Glutamatergic neuron (in vitro differentiated cells): ENCODE measurements at regions not wholly inside any gene's neighbourhood (a gene's known extent, or its start where the extent isn't known, plus 50 kb on each side); places are given as distances from the start of the nearest gene placed in this dataset.

Source experiments
- DNase-seq: peaks from one replicate; pipeline ENCODE4 v3.0.0; 2022
- H3K27ac Mint-ChIP-seq: one replicate; pipeline ENCODE4 v1.8.0; 2020; ENCODE audit warnings: mild to moderate bottlenecking, mixed read lengths, inconsistent platforms; ENCODE audit not compliant: unreplicated experiment
- H3K27me3 Mint-ChIP-seq: one replicate; pipeline ENCODE4 v1.8.0; 2020; ENCODE audit warnings: mild to moderate bottlenecking, moderate library complexity, mixed read lengths, inconsistent platforms; ENCODE audit not compliant: unreplicated experiment
- H3K36me3 Mint-ChIP-seq: one replicate; pipeline ENCODE4 v1.8.0; 2020; ENCODE audit warnings: mild to moderate bottlenecking, mixed read lengths, inconsistent platforms; ENCODE audit not compliant: unreplicated experiment
- H3K4me1 Mint-ChIP-seq: one replicate; pipeline ENCODE4 v1.8.0; 2020; ENCODE audit warnings: mild to moderate bottlenecking, low read depth, mixed read lengths, inconsistent platforms; ENCODE audit not compliant: unreplicated experiment
- H3K4me3 Mint-ChIP-seq: one replicate; pipeline ENCODE4 v1.8.0; 2020; ENCODE audit warnings: mild to moderate bottlenecking, mixed read lengths, inconsistent platforms; ENCODE audit not compliant: unreplicated experiment
- H3K9me3 Mint-ChIP-seq: one replicate; pipeline ENCODE4 v1.8.0; 2020; ENCODE audit warnings: mild to moderate bottlenecking, moderate library complexity, mixed read lengths, inconsistent platforms; ENCODE audit not compliant: unreplicated experiment
- TF ChIP-seq, protein P1 (sequence below): fragments of 200-600 bp; sonication (generic); IDR thresholded peaks from one replicate; pipeline ENCODE4 v1.5.0; 2021; ENCODE audit not compliant: partially characterized antibody, unreplicated experiment

DNA sequence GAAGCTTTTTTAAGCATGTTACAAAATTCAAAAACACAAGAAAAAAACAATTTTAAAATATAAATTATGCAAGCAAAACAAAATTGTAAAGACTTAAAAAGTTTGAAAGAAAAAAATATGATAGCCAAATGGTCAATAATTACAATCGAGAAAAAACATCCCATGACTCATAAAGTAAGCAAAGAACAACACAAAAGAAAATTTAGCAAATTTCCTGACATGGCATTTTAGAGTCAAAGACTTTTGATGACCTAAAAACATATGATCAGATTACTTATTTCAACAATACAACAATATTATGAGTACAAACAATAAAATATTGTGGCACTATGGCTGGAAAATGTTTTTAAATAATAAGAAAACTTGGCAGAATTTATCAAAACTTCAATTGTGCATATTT is 312.1 kb upstream of the MEOX2 start:
- no peaks in the 10 kb centered on the region for H3K27me3 Mint-ChIP-seq
- H3K9me3 Mint-ChIP-seq = no peaks in the 10 kb centered on the region
- H3K4me1 Mint-ChIP-seq = no peaks in the 10 kb centered on the region
- H3K27ac Mint-ChIP-seq = no peak overlapping the region
- no peaks in the 10 kb centered on the region for H3K36me3 Mint-ChIP-seq
- DNase-seq = no peak
- TF ChIP-seq, protein P1, sequence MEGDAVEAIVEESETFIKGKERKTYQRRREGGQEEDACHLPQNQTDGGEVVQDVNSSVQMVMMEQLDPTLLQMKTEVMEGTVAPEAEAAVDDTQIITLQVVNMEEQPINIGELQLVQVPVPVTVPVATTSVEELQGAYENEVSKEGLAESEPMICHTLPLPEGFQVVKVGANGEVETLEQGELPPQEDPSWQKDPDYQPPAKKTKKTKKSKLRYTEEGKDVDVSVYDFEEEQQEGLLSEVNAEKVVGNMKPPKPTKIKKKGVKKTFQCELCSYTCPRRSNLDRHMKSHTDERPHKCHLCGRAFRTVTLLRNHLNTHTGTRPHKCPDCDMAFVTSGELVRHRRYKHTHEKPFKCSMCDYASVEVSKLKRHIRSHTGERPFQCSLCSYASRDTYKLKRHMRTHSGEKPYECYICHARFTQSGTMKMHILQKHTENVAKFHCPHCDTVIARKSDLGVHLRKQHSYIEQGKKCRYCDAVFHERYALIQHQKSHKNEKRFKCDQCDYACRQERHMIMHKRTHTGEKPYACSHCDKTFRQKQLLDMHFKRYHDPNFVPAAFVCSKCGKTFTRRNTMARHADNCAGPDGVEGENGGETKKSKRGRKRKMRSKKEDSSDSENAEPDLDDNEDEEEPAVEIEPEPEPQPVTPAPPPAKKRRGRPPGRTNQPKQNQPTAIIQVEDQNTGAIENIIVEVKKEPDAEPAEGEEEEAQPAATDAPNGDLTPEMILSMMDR = no peak
- H3K4me3 Mint-ChIP-seq = no peak overlapping the region

DNA sequence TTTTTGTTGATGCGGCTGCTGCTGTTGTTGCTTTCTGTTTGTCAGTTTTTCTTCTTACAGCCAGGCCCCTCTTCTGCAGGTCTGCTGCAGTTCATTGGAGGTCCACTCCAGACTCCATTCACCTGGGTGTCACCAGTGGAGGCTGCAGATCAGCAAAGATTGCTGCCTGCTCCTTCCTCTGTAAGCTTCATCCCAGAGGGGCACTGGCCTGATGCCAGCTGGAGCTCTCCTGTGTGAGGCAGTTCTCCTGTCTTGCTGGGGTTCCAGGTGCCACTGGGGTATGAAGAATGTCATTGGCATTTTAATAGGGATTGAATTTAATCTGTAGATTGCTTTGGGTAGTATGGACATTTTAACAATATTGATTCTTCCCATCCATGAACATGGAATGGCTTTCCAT is 308.5 kb upstream of the MEOX2 start:
- Mint-ChIP-seq H3K4me1 (no peaks in the 10 kb centered on the region), H3K27ac (no peak overlapping the region), H3K4me3 (no peak overlapping the region), H3K27me3 (no peaks in the 10 kb centered on the region), H3K36me3 (no peaks in the 10 kb centered on the region), H3K9me3 (peaks cover 1% of the 10 kb centered on the region)
- DNase-seq = no peak
- TF ChIP-seq, protein P1 = no peak

DNA sequence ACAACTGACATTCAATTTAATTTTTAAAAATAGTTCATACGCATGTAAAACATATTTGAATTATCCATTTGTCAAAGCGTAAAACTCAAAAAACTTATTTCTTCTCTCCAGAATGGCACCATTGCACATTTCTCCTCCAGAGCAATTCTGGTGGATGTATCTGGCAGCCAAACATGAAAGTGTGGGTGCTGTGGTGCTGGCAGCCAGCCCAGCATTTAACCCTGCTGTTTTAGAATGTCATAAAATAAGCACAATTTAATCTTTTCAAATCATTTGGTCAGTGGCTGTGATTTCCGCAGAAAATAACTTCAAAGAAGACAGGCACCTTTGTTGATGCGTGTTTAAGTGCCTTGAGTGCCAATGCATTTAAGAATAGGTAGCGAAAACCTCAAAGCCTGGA is 302.7 kb upstream of the MEOX2 start:
- H3K27me3 Mint-ChIP-seq = no peaks in the 10 kb centered on the region
- no peak overlapping the region for H3K4me3 Mint-ChIP-seq
- H3K36me3 Mint-ChIP-seq = no peaks in the 10 kb centered on the region
- DNase-seq = no peak
- peaks cover 10% of the 10 kb centered on the region for H3K4me1 Mint-ChIP-seq
- TF ChIP-seq, protein P1 = no peak
- peaks cover 1% of the 10 kb centered on the region for H3K9me3 Mint-ChIP-seq
- no peak overlapping the region for H3K27ac Mint-ChIP-seq

DNA sequence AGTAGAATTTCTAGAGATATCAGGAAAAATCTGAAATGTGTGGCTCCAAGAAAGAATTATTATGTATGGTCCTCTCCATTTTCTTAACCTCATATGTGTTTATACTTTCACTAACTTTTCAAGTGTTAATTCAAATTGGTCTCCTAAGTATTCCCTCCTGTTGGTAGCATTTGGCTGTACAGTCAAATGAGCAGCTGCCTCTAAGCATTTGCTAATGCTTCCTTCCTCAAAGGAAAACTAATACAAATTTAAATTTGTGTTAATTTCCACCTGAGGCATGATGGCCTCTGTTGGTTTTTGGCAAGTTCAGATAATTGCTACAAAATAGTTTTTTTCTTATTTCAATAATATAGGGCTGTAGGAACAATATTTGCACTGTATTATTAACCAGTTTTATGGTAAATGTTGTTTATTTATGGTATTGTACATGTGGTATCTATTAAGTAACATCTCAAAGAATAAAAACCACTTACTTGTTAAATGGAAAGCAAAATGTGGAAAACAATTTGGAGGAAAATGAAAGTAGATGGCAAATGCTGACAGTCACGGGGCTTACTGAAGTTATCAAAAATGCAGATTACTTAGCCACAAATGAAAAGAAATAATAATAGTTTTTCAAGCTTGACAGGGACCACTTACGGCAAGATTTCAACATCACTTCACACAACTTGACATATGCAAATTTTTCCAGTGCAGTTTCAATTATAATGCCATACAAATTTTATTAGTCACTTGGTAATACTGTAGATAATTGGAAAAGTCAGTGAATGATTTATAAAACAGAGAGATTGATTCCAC is 299.3 kb upstream of the MEOX2 start:
- H3K9me3 Mint-ChIP-seq = peaks cover 1% of the 10 kb centered on the region
- H3K27me3 Mint-ChIP-seq = no peaks in the 10 kb centered on the region
- H3K4me1 Mint-ChIP-seq = peaks cover 10% of the 10 kb centered on the region
- DNase-seq = no peak
- no peaks in the 10 kb centered on the region for H3K36me3 Mint-ChIP-seq
- H3K4me3 Mint-ChIP-seq = no peak overlapping the region
- H3K27ac Mint-ChIP-seq = no peak overlapping the region
- TF ChIP-seq, protein P1 = no peak

DNA sequence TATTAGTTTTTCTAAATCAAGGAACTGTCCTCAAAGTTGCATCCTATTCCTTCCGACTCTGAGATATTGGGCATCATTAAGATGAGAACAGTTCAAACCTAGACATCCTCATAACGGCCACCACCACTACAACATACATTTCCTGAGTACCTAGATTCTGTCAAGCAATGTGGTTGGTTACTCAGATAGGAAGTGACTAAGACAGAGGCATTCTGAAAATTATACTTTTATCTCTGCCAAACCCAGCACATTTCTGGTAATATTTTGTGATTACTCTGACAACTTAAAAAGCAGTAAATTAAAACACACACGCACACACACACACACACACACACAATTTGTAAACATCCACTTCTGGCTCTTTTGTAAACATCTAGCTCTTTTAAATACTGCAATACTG is 291.2 kb upstream of the MEOX2 start:
- Mint-ChIP-seq H3K27ac (no peak overlapping the region), H3K9me3 (no peaks in the 10 kb centered on the region), H3K4me3 (no peak overlapping the region), H3K36me3 (no peaks in the 10 kb centered on the region), H3K4me1 (no peaks in the 10 kb centered on the region), H3K27me3 (no peaks in the 10 kb centered on the region)
- TF ChIP-seq, protein P1 = no peak
- no peak for DNase-seq
